Cardiac fibroblast (primary cell): ENCODE measurements at regions not wholly inside any gene's neighbourhood (a gene's known extent, or its start where the extent isn't known, plus 50 kb on each side); places are given as distances from the start of the nearest gene placed in this dataset.

Source experiments
- DNase-seq, 2 donors: peaks; one replicate each; pipeline versions ENCODE4 v3.0.0 to v3.0.0-alpha.2; 2010; ENCODE audit warnings: low read depth in 2 of 2
- H3K4me3 ChIP-seq, 2 donors: replicated peaks in 1 of 2; 1 replicate in 1 of 2; 2 replicates in 1 of 2; pipeline ENCODE4 v1.5.1; 2011; ENCODE audit warnings: low read depth in 2 of 2, low read length in 2 of 2, mild to moderate bottlenecking in 2 of 2, moderate library complexity in 1 of 2
- TF ChIP-seq, protein P1 (sequence below): IDR thresholded peaks from one replicate; pipeline ENCODE4 v1.5.1; 2011; ENCODE audit warnings: low read depth, mild to moderate bottlenecking, low read length, inconsistent platforms

DNA sequence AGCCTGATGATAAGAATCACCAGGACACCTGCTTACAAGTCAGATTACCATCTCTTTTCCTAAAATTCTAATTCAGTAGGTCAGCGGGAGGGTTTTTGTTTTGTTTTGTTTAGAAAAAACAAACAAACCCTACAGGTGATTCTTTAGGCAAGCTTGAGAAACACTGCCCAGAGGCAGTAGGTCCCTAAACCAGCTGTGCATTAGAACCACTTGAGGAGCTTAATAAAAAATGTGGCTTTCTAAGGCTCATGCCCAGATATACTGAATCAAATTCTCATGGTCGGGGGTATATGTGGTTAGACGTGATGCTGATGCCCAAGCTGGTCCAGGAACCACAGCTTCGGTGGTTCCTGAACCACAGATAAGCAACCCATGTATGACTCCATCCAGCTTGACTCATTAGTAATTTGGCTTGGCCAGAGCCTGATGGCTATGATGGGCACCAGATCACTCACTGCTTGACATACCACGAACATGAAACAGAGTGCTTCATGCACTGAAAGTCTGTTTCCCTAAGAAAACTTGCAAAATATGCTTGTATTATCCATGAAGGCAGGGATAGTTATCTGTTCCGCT is 338.1 kb upstream of the F9 start:
- TF ChIP-seq, protein P1, sequence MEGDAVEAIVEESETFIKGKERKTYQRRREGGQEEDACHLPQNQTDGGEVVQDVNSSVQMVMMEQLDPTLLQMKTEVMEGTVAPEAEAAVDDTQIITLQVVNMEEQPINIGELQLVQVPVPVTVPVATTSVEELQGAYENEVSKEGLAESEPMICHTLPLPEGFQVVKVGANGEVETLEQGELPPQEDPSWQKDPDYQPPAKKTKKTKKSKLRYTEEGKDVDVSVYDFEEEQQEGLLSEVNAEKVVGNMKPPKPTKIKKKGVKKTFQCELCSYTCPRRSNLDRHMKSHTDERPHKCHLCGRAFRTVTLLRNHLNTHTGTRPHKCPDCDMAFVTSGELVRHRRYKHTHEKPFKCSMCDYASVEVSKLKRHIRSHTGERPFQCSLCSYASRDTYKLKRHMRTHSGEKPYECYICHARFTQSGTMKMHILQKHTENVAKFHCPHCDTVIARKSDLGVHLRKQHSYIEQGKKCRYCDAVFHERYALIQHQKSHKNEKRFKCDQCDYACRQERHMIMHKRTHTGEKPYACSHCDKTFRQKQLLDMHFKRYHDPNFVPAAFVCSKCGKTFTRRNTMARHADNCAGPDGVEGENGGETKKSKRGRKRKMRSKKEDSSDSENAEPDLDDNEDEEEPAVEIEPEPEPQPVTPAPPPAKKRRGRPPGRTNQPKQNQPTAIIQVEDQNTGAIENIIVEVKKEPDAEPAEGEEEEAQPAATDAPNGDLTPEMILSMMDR, result no peak
- no peak overlapping the region for H3K4me3 ChIP-seq
- no peak for DNase-seq

DNA sequence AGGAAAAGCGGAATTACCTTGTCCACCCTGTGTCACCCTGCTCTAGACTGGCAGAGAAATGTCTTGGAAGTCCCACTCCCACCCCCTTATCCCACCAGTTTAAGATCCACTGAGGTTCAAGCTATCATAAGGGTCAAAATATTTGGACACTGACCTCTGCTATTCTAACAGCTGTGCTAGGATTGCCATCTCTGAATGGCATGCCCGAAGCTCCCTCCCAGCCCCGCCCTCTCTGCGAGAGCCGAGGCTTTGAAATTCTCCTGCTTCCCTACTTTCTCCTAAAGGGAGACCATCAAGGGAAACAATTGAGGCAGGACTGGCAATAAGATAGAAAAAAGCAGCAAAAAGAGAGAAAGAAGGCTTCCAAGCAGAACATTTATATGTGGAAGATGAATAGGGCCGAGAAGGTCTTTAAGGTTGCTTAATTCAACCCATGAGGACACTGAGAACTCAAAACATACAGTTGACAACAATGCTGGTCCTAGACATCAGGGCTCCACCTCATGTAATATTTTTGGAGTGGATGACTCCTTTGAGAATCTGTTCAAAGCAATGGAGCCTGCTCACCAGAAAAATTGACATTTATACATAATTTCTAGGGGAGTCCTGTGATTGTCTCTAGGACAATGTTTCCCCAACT is 338.7 kb upstream of the F9 start:
- no peak for DNase-seq
- TF ChIP-seq, protein P1, result no peak
- no peak overlapping the region for H3K4me3 ChIP-seq

DNA sequence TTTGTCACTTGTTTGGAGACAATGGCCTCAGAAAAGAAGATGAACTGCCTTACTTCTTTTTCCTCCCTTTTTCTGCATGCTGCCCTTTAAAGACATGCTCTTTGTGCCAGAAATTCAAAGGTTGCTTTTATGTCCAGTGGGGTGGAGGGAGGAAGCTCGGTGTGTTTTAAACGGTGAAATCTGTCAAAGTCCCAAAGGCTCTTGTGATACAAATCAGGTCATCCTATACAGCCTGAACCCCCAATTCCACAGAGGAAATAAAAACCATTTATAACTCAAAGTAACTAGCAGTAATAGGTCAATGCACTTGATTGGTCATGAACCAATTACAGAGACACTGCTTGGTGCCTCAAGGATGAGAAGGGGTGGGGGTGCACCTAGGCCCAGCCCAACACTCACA is 339.3 kb upstream of the F9 start:
- H3K4me3 ChIP-seq, result no peak overlapping the region
- TF ChIP-seq, protein P1, result no peak
- no peak for DNase-seq

DNA sequence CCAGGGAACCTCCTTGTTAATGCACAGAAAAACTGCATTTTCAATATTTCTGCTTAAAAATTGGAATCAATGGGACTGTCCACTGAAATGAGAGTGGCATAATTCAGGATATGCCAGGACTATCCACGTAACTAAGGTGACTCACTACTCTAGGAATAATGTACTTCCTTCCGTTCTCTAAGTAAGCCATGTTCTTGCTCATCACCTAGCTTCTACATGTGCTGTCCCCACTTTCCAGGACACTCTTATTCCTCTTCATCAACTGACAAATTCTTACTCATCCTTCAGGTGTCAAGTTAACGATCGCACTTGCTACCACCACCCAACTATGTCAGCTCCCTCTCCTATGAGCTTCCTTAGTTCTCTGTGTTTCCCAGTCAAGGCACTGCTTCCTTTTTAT is 342.8 kb upstream of the F9 start:
- no peak overlapping the region for H3K4me3 ChIP-seq
- DNase-seq, result no peak
- TF ChIP-seq, protein P1, result no peak

DNA sequence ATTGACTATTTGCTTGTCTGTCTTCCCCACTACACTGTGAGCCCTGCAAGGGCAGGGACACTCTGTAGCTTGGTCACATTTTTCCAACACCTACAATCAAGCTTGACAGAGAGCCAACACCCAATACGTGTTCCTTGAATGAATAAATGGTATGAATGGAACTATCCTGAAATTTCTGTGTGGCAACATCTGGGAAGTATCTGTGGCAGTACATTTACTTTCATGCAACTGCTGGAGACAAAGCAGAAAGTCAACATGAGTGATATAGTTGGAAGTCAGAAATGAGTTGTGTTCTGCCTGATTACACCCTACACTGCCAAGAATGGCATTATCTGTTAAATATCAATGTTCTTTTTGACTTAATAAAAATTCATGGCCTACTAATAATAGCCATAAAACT is 343.5 kb upstream of the F9 start:
- no peak overlapping the region for H3K4me3 ChIP-seq
- no peak for DNase-seq
- TF ChIP-seq, protein P1, result no peak

DNA sequence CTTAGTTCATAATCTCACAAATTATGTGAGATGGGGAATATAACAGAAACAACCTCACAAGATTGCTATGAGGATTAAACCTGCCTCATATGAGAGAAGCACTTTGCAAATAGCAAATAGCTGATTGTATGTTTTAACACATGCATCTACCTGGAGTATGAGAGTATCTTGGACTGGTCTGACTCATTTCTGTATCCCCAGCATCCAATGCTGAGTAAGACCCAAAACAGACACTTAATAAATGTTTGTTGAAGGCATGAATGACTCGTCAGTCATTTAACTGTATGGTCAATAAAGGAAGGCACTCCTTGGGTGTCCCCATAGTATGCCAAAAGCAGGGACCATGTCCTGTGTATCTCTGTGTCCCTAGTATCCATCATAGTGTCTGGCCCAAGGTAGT is 350.9 kb upstream of the F9 start:
- TF ChIP-seq, protein P1, result no peak
- DNase-seq, result no peak

DNA sequence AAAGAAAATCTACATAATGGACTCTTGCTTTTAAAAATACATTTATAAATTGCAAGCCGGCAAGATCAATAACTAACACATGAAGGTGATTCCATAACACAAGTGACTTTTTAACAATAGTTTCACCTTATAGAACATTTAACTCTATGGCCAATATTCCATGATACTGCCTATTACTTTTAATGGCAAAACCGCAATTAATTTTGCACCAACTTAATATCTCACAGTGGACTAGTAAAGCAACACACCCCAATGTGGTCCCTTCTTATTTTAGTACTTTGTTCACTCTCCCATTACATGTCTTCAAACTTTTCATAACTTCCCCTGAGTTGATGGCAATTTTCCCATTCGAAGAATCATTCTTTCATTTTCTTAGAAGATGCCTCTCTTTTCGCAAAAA is 351.6 kb upstream of the F9 start:
- DNase-seq, result no peak
- TF ChIP-seq, protein P1, result no peak
- no peak overlapping the region for H3K4me3 ChIP-seq

More for the DNA sequence above, 350.9 kb upstream of the F9 start:
- H3K4me3 ChIP-seq, result no peak overlapping the region
